DND-41 (cell line): ENCODE measurements at regions not wholly inside any gene's neighbourhood (a gene's known extent, or its start where the extent isn't known, plus 50 kb on each side); places are given as distances from the start of the nearest gene placed in this dataset.

Experiments
- EZH2 ChIP-seq: IDR thresholded peaks from 3 replicates; pipeline ENCODE4 v1.6.1; 2012; ENCODE audit warnings: borderline replicate concordance, low read depth, mild to moderate bottlenecking, moderate library complexity, low read length, inconsistent platforms; ENCODE audit not compliant: severe bottlenecking
- TF ChIP-seq, protein P1 (sequence below): IDR thresholded peaks from 2 replicates; pipeline ENCODE4 v1.5.1; 2012; ENCODE audit warnings: borderline replicate concordance, low read length, moderate library complexity, mild to moderate bottlenecking; ENCODE audit not compliant: poor library complexity, severe bottlenecking; ENCODE audit errors: extremely low read depth

DNA sequence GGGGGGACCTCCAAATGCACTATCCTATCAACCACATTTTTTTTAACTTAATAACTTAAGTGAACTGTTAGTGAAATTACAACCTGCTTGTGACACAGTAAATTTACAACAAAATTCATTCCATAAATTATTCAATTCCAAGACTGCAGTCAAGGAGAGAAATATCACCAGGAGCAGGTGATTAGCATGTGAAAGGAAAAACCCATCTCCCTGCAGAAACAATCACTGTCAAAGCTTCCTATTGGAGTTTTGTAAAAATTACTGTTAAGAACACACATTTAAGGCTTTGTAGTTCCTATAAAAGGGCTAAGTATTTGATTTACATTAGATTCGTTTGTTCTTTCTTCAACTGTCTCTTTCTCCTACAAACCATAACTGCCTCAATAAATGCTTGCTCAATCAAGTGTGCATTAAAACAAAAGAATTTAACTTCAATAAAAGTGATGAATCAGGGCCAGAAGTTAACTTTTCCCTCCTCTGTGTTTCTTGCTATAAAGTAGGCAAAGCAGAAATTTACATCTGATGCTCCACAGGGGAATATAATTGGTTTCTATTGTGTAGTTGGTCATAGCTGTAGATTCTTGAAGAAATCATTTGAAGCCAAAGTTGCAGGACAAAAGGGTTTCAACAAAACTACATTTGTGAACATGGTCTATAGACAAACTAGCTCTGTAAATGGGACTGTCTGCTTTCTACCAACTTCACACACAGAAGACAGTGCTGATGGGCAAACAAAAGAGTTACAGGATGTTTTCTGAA is 195.1 kb upstream of the PSMD7 start:
- TF ChIP-seq, protein P1, sequence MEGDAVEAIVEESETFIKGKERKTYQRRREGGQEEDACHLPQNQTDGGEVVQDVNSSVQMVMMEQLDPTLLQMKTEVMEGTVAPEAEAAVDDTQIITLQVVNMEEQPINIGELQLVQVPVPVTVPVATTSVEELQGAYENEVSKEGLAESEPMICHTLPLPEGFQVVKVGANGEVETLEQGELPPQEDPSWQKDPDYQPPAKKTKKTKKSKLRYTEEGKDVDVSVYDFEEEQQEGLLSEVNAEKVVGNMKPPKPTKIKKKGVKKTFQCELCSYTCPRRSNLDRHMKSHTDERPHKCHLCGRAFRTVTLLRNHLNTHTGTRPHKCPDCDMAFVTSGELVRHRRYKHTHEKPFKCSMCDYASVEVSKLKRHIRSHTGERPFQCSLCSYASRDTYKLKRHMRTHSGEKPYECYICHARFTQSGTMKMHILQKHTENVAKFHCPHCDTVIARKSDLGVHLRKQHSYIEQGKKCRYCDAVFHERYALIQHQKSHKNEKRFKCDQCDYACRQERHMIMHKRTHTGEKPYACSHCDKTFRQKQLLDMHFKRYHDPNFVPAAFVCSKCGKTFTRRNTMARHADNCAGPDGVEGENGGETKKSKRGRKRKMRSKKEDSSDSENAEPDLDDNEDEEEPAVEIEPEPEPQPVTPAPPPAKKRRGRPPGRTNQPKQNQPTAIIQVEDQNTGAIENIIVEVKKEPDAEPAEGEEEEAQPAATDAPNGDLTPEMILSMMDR, result no peak
- no peak for TF ChIP-seq EZH2
